GM21737 (cell line): ENCODE measurements at regions not wholly inside any gene's neighbourhood (a gene's known extent, or its start where the extent isn't known, plus 50 kb on each side); places are given as distances from the start of the nearest gene placed in this dataset.
"Not testable (repeated sequence)": the region's sequence is repeated elsewhere in the genome, so short reads cannot be mapped to it uniquely, and the experiment has no call there.

Source experiments
- ATAC-seq: cut with Tn5 transposase; IDR thresholded peaks from one replicate; pipeline ENCODE4 v1.9.1; 2021; ENCODE audit warnings: mild to moderate bottlenecking, moderate library complexity; ENCODE audit not compliant: unreplicated experiment

- no peak for ATAC-seq
Observed at GRCh38 chr17:63286254-63286653, 159.9 kb downstream of the CYB561 start.

- not testable (repeated sequence) for ATAC-seq
Observed at GRCh38 chr17:63287006-63287405, 159.1 kb downstream of the CYB561 start.

GRCh38 chr17:63289931-63290330 is 156.2 kb downstream of the CYB561 start:
- no peak for ATAC-seq

GRCh38 chr17:63290351-63290750 is 155.8 kb downstream of the CYB561 start:
- no peak for ATAC-seq

GRCh38 chr17:63290784-63291183 is 155.3 kb downstream of the CYB561 start:
- no peak for ATAC-seq

GRCh38 chr17:63291258-63291657 is 154.8 kb downstream of the CYB561 start:
- no peak for ATAC-seq

- ATAC-seq: no peak
Observed at GRCh38 chr17:63292421-63292820, 153.7 kb downstream of the CYB561 start.

- no peak for ATAC-seq
Observed at GRCh38 chr17:63293323-63294075, 152.6 kb downstream of the CYB561 start.

- no peak for ATAC-seq
Observed at GRCh38 chr17:63294776-63295175, 151.3 kb downstream of the CYB561 start.

GRCh38 chr17:63295288-63295687 is 150.8 kb downstream of the CYB561 start:
- no peak for ATAC-seq

GRCh38 chr17:63295839-63296590 is 150.1 kb downstream of the CYB561 start:
- no peak for ATAC-seq

GRCh38 chr17:63298916-63299315 is 147.2 kb downstream of the CYB561 start:
- ATAC-seq: not testable (repeated sequence)

- no peak for ATAC-seq
Observed at GRCh38 chr17:63304704-63305261, 141.3 kb downstream of the CYB561 start.

- no peak for ATAC-seq
Observed at GRCh38 chr17:63305857-63306256, 140.2 kb downstream of the CYB561 start.

GRCh38 chr17:63306855-63307254 is 139.3 kb downstream of the CYB561 start:
- no peak for ATAC-seq

GRCh38 chr17:63308272-63308671 is 137.8 kb downstream of the CYB561 start:
- ATAC-seq: no peak

- no peak for ATAC-seq
Observed at GRCh38 chr17:63309021-63309420, 137.1 kb downstream of the CYB561 start.

- no peak for ATAC-seq
Observed at GRCh38 chr17:63311416-63311937, 134.6 kb downstream of the CYB561 start.

GRCh38 chr17:63314761-63315160 is 131.3 kb downstream of the CYB561 start:
- ATAC-seq: no peak

- no peak for ATAC-seq
Observed at GRCh38 chr17:63316100-63316499, 130.0 kb downstream of the CYB561 start.

- no peak for ATAC-seq
Observed at GRCh38 chr17:63317166-63317840, 128.8 kb downstream of the CYB561 start.
